Gastroesophageal sphincter (tissue), 3 donors: ENCODE measurements at regions not wholly inside any gene's neighbourhood (a gene's known extent, or its start where the extent isn't known, plus 50 kb on each side); places are given as distances from the start of the nearest gene placed in this dataset.

Experiments used
- CTCF ChIP-seq, 4 experiments: fragments of 200-600 bp in 2 of 4; fragments of 450-650 bp in 2 of 4; sonication (generic) in 1 of 4; IDR thresholded peaks; one replicate each; pipeline ENCODE4 v1.5.1; 2017 to 2019; ENCODE audit warnings: antibody characterized with exemption in 4 of 4, mild to moderate bottlenecking in 2 of 4, moderate library complexity in 2 of 4
- POLR2A ChIP-seq, 2 donors: fragments of 450-650 bp; IDR thresholded peaks; one replicate each; pipeline ENCODE4 v1.6.1; 2017; ENCODE audit warnings: antibody characterized with exemption in 2 of 2, mild to moderate bottlenecking in 2 of 2, moderate library complexity in 1 of 2
- POLR2AphosphoS5 ChIP-seq: sonication (generic); formaldehyde crosslinking; IDR thresholded peaks from one replicate; pipeline ENCODE4 v1.6.1; 2017; ENCODE audit warnings: antibody characterized with exemption

GRCh38 chr4:163623787-163624186, 129.3 kb downstream of the TMA16 start:
- TF ChIP-seq CTCF (IDR thresholded peaks at IDR 0.05): no peak
- TF ChIP-seq POLR2A (IDR thresholded peaks at IDR 0.05): no peak
- TF ChIP-seq POLR2AphosphoS5: no peak
